G401.6 (cell line): ENCODE measurements at regions not wholly inside any gene's neighbourhood (a gene's known extent, or its start where the extent isn't known, plus 50 kb on each side); places are given as distances from the start of the nearest gene placed in this dataset.
A peak's percentile ranks its signal among the peaks of the same experiment; 100 is the strongest.

ENCODE experiments used
- FAIRE-seq: peaks from 2 replicates; lab custom pipeline; 2012; peaks lifted over from hg19 to GRCh38; lab: Jason Lieb, UNC

DNA sequence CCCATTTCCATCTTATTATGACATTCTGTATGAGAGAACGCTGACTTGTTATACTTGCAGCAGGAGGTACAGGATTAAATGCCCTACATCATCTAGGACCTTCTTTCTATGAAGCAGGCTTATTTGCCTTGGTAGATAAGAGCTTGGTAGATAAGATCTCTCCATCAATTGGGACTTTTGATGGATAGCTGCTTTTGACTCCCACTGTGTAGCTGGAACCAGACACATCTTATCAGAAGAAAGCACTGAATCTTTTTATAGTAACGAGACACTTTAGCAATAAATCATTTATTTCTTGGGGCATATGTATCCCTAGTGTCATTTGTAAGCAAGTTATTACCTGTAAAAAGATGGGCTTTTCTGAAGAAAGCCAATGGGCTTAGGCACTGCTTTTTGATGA, 613.9 kb downstream of the TECRL start:
- FAIRE-seq: no peak

DNA sequence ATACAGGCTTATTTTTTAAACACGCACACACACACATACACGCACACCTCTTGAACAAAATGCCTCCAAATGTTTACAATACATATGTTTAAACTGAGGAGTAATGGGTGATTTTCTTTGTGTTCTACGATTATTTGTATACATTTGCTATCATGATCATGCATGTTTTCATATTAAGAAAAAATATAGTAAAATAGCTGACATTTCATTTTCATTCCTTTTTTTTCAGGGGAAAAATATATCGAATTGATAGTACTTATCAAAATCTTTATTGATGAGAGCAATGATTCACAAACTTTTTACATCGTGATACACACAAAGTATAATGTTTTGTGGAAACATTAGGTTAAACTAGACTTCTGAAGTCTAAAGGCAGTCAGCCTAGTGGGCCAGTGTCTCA, 618.9 kb downstream of the TECRL start:
- FAIRE-seq: no peak

GRCh38 chr4:63788271-63788670, 621.0 kb downstream of the TECRL start:
- no peak for FAIRE-seq

- no peak for FAIRE-seq
Observed at GRCh38 chr4:63787326-63787725, 621.9 kb downstream of the TECRL start.

DNA sequence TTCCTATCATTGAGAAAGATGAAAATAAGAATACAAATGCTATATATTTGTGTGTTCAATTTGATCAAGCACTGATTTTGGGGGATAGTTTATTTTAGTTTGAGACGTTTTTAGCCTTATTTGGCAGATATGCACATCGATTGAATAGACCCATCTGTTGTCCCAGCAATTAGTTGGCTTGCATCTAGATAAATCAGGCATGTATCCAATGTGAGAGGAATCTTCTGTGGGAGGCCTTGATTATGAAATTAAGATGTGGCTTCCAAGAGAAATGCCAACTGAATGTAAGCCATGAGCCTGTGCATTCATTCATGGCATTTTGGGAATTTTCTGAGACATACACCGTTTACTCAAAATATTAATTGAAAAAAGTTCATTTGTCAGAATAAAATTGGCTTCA, 623.1 kb downstream of the TECRL start:
- FAIRE-seq: no peak

DNA sequence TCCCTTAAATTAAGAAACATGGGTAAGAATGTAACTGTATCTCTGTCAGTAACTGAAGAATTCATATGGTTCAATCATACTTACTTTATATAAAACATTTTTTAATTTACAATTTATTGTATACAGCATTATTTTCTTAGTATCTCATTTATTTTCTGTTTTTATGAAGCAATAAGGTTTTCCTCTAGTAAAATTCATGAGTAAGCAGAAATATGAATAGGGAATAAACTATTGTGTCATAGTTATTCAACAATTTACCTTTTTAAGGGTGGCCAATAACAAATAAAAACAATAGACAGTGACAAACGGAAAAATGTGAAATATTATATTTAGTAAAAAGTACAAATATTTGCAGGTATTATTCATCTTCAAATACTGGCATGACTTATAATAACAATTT, 624.4 kb downstream of the TECRL start:
- FAIRE-seq: peak; percentile 31

GRCh38 chr4:63777601-63778000, 631.6 kb downstream of the TECRL start:
- no peak for FAIRE-seq

- FAIRE-seq: no peak
Observed at GRCh38 chr4:63764400-63764799, 644.9 kb downstream of the TECRL start.

DNA sequence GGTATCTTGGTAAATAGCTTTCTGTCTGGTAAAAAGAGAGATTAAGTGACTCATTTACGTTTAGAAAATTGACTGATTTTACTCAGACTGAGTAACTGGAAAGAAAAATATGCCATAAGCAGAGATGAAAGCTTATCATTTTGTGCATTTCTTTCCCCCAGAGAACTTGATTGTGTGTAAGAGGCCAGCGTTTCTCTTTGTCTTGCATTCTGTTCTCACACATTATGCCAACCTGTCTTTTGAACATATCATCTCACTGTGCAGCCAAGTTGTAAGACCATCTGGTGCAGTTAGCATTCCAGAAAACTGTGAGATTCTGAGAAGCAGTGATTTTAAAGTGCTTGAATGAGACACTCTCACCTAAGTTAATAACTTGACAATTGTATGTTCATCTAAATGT, 651.3 kb downstream of the TECRL start:
- FAIRE-seq: no peak

- FAIRE-seq: no peak
Observed at GRCh38 chr4:63742882-63743281, 666.4 kb downstream of the TECRL start.

DNA sequence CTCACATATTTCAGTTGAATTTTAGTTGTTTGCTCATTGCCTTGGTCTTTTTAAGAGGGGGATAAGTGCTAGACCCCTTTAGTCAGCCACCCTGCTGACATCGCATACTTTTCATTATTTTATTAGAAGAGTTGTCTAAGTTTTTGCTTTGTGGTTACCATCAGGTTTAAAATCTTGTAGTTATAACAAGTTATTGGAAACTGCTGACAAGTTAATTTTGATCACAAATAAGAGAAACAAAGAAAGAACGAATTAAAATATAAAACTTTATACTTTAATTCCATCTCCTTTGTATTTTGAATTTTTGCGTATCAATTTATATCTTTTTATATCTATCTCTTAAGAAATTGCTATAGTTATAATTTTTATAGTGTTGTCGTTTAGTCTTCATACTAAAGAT, 679.7 kb downstream of the TECRL start:
- FAIRE-seq: no peak

DNA sequence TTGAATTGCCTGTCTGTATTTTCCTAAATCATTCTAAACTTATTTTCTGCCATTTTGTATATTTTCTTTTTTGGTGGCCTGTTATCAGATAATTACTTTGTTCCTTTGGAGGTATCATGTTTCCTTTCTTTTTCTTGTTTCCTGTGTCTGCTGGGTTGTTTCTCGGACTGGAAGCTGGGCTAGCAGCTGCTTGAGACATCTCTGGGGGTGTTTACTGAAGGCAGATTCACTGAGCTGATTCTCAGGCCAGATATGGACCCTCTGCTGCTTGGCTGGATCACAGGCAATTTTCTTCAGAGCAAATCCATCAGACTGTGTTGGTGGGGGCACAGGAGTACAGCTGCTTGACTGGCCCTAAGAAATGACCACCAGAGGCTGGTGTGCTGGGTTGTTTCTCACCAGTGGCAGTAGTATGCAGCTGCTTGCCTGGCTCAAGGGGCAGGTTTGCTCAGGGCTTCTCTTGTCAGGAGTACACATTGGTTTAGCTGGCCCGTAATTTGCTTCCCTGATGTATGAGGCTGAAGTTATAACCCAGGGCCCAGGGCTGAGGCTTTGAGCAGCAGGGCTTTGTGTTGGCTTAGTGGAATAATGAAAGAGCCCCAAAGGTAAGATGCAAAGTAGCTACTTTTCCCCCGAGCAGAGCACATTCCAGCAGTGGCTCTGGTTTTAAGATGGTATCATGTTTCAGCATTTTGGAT, 680.6 kb downstream of the TECRL start:
- no peak for FAIRE-seq

DNA sequence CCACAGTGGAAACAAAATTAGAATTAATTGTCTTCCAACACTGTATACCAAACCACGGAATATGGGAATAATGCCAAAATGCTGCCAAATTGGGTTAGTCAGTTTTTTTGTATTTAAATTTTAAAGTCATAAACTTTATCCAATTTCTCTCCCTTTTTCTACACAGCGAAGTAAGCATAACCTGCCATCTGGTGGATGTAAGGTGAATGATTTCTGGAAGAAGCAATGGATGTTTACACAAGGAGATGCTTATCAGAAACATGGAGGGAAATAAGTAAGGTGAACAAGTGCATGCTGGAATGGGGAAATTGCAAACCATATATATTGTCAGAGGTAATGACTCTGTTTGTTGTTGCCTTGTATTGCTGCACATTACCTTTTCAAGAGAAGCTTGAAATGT, 691.9 kb downstream of the TECRL start:
- peak; percentile 61 for FAIRE-seq

DNA sequence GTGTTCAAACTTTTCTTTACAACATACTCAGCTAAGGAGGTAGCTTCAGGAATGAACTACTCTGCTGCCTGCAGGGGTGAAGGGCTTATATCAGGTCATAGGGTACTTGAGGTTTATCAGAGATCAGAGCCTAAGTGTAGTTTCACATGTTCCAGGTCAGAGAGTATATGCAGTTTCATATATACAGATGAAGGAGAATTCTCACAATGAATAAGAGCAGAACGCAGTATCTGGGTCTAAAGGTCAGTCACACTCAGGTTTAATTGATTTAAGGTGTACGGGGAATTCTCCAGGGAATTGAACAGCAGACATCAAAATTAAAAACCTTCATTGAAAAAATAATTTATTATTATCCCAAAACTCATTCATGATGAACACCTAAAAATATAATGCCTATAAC, 700.6 kb downstream of the TECRL start:
- FAIRE-seq: no peak

DNA sequence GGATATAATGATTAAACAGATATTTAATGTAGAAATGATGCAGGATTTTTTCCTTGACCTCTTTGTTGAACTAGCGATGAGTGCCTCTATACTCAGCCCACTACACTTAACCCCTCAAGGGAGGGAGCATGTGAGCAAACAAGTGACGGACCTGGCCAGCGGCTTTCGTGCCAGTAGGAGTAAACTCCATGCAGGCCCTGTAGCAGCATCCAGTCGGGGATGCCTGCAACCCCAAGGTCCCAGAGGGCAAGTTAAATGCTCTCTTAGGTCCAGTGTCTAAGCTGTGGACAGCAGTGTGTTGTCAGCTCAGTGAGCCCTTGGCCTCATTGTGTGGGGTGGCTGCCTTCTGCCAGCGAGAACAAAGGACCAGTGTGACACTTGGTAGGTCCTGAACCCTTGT, 708.7 kb downstream of the TECRL start:
- FAIRE-seq: no peak

DNA sequence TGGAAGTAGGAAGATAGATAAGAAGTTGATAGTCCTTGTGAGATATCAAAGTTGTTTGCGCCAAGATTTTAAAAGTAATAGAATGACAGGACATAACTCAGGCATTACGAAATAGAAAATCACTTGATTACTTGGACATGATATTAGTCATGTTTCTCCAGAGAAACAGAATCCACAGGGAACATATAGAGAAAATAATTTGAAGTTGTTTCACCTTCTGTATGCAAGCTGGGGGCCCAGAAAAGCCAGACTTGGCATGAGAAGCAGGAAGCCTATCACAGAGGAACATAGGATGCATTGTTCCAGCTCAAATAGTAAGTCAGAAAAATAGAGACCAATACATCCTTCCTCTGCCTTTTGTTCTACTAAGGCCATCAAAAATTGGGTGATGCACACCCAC, 715.9 kb downstream of the TECRL start:
- no peak for FAIRE-seq

GRCh38 chr4:63678358-63678931, 730.8 kb downstream of the TECRL start:
- FAIRE-seq: no peak

DNA sequence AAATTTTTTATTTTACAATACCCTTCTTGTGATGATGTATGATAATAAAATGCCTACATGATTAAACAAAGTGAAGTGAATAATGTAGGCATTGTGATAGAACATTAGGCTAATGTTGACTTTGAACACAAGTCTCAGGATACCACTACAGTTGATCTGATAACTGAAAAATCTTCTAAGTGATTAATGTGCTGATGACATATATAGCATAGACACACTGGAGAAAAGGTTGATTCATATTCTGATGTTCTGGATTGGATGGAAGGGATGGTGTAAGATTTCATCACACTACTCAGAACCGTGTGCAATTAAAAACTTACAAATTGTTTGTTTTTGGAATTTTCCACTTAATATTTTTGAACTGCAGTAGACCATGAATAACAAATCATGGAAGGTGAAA, 738.5 kb downstream of the TECRL start:
- no peak for FAIRE-seq

DNA sequence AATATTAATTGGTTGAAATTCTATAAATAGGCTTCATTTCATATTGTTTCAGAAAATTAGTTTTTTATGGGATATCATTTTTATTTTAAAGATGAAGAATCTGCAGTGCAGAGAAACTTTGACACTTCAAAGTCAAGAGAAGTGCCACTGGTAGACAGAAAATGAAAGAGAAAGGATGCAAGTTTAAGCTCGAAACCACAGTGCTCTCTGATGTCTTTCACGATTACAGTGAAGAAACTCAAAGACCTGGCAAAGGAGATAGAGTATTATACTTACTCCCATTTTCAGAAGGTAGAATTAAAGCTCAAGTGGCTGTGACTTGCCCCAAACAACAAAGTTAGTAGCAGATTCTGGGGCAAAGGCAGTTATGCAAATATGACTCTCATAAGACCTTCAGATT, 745.4 kb downstream of the TECRL start:
- FAIRE-seq: no peak

- no peak for FAIRE-seq
Observed at GRCh38 chr4:63644396-63644795, 764.9 kb downstream of the TECRL start.

- FAIRE-seq: no peak
Observed at GRCh38 chr4:63637270-63637669, 772.0 kb downstream of the TECRL start.

- no peak for FAIRE-seq
Observed at GRCh38 chr4:63632858-63633257, 776.4 kb downstream of the TECRL start.

GRCh38 chr4:63620271-63620670, 789.0 kb downstream of the TECRL start:
- no peak for FAIRE-seq

DNA sequence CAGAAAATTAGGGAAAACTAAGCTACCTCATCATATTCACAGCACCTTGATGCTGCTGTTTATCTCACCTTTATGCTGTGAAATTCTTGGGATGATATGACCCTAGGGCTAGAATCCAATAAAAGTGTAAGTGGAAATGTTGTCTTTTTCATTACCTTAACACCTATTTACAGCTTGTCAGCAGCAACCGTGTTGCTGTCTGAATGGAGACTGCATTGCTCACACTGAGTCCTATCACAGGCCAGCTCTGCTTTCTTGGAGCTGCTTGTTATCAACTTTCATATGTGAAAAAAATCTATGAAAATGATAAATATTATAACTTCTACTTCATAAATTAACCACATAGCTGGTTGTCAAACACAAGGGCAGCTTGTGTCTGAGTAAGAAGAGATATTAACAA, 789.5 kb downstream of the TECRL start:
- no peak for FAIRE-seq
